ENCODE measurements at regions not wholly inside any gene's neighbourhood (a gene's known extent, or its start where the extent isn't known, plus 50 kb on each side); places are given as distances from the start of the nearest gene placed in this dataset.

GRCh38 chr18:38042211-38042890 is 476.8 kb upstream of the CELF4 start:
- no peak for DNase-seq

DNA sequence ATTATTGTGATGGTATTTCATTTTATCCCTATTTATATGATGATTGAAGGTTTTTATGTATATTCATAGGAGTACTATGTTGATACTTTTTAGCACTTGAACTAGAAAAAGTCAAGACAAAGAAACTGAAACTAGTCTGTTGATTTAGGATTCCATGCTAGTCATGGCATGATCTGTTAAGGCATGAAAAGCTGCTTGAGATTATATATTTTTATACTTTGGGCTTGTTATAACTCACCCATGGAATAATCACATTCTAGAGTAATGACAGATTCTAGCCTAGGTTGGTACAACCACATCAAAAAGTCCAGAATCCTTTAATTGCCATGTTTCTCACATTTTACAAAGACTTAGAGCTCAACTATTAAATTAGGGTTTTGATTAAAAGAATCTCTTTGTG is 472.6 kb upstream of the CELF4 start:
- no peak for DNase-seq

DNA sequence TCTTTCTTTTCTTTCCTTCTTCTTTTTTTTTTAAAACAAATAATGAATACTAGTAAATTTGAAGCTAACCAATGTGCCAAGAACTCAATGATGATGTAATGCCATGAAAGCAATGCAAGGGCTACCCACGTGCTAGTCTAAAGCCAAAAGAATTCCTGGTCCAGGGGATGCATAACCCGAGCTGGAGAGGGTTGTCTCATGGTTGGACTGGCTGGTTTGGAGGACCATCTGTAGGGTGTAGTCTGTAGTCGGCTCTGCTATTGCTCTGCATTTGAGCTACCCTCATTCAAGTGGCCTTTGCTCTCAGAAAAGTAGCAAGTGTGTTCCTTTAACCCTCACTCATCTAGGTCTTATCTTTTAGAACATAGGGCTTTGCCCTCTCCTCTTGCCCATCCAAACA is 469.6 kb upstream of the CELF4 start:
- no peak for DNase-seq

GRCh38 chr18:38033282-38033681 is 467.7 kb upstream of the CELF4 start:
- no peak for DNase-seq

GRCh38 chr18:38032516-38032915 is 466.9 kb upstream of the CELF4 start:
- no peak for DNase-seq

DNA sequence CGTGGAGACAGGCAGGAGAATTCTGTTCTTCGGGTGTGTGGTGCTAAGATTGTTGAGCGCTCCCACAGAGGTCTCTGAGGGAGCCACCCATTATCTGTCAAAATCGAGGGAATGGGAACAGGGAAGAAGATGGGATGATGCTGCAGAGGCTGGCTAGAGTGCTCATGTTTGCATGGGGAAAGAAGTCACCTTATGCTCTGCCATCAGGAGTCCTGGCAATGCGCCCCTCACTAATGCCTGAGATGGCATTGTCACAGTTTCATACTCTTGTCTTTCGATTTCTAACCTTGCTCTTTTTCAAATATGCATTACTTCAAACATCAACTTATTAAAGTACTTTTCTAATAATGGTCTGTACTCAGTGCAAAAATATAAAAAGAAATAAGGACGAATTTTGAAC is 463.3 kb upstream of the CELF4 start:
- DNase-seq = no peak

GRCh38 chr18:38025433-38026038 is 459.9 kb upstream of the CELF4 start:
- no peak for DNase-seq

DNA sequence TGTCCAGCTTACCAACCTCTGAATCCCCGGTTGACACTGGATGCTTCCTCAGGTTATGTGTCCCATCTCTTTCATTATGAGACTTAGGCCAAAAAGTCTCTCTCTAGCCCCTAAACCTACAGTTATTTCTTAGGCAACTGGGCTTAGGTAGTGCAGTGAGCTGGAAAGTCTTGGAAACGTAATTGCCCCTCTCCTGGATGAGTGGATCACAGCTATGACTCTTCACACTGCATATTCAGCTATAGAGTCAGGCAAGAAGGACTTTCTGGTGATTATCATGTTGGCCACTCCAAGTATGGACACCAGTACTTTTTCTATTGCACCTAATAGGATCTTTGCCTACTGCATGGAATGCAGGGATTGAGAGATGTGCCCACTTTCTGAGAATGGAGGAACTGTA is 458.3 kb upstream of the CELF4 start:
- DNase-seq = no peak

DNA sequence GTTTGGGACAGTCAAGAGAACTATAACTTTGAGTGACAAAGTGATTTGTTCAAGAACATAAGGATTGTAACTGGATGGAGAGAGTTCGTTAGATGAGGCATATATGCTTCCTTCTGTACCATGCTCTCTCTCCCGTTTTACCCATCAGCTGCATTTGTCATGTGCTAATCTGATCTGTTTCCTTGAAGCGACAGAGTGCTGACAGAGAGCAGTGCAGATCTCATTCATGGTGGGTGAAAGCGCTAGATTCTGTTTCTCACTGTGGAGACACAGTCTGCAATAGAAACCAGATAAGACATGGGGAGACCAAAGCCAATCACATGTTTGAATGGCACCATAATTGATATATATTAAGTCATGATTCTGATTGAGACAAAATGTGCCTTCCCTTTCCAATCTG is 456.6 kb upstream of the CELF4 start:
- no peak for DNase-seq

DNA sequence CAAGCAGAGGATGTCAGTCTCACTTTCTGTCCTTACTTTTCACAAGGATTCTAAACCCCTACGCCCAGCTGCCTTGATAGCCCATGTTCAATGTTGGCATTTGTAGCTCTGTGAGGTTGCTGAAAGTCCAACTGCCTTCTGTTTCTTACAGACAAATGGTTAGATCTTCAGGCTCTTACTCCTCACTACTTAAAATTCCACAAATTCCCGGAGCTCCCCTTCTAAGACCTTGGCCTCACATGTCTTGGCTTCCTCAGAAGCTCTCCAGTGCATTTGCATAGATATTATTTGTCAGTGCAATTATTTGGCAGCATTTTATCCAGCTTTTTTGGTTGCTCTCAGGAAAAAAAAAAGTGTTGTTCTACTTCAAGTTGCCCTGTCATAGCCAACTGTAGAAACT is 453.7 kb upstream of the CELF4 start:
- DNase-seq = no peak

GRCh38 chr18:38010971-38011857 is 445.6 kb upstream of the CELF4 start:
- DNase-seq = no peak

DNA sequence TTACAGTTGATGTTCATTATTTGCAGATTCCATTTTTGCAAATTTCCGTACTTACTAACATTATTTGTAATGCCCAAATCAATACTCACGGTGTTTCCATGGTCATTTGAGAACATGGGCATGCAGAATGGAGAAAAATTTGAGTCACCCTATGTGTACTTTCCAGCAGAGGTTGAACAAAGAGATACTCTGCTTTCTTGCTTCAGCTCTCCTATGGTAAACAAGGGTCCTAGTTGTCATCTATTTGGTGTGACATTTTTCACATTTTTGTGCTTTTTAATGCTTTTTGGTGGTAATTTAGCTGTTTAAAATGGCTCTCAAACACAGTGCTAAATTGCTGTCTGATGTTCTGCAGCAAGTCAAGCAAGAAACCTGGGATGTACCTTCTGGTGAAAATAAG is 444.4 kb upstream of the CELF4 start:
- DNase-seq = no peak

- no peak for DNase-seq
These were observed 443.7 kb upstream of the CELF4 start for GRCh38 chr18:38009320-38009719.

- DNase-seq = no peak
These were observed 442.2 kb upstream of the CELF4 start for GRCh38 chr18:38007676-38008330.

DNA sequence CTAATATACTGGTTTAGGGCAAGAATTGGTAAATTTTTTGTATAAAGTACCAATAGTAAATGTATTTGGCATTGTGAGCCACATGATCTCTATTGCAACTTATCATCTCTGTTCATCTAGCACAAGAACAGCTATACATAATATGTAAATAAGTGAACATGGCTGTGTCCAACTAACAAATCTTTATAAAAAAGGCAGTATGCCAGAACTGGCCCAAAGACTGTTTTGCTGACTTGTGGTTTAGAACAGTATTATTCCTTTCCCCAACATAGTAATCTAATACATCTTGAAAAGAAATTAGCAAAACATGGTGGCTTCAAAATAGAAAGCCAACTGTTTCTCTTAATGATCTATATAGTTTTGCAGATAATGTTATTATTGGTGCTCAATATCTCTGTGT is 441.4 kb upstream of the CELF4 start:
- DNase-seq = no peak

DNA sequence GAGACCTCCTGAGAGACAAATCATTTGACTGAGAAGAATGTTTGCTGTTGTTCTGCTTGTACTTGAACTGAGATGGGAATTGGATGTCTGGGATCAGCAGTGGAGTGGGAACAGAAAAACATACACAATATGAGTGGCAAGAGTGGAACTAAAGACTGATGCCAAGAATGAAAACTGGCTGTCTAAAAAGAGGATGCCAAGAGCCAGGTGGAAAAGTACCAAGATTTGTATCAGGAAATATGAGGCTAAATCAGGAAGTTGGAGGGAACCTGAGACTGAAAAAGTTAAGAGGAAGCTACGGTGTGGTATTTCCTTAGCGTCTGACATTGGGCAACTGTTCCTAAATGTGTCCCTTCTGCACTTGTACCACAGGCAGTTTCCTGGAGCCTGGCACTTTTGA is 440.9 kb upstream of the CELF4 start:
- DNase-seq = no peak

DNA sequence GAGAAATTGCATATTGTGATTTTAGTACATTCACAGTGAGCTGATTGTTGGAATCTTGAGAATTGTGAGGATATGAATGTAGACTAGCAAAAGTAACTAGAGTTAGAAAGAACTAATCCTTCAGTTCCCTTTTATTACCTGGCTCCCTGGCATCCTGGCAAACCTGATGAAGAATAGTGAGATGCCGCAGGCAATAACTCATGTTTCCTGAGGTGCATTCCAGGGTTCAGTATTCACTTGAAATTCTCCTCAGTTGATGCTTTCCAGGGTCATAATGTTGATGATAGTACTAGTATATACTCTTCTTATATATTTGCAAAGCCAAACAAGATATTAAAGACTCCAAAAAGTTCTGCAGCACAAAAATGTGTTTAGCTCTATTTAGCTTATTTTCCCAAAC is 432.1 kb upstream of the CELF4 start:
- DNase-seq = no peak

DNA sequence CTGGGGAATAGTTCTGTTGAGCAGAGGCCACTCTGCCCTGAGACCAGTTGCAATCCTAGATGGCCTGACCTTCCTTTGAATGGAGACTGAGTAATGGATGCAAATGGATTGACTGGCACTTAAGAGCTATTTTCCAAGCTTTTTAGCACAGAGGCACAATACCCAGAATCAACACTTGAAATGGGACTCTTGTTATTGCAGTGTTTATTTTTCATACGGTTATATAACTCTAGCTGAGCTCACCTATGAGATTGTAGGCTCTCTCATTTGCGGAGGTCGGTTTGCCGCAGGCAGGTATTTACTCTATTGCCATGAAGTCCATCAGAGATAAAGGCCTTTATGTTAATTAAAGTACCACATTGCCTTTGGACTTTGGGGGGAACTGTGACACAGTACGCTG is 422.3 kb upstream of the CELF4 start:
- no peak for DNase-seq

DNA sequence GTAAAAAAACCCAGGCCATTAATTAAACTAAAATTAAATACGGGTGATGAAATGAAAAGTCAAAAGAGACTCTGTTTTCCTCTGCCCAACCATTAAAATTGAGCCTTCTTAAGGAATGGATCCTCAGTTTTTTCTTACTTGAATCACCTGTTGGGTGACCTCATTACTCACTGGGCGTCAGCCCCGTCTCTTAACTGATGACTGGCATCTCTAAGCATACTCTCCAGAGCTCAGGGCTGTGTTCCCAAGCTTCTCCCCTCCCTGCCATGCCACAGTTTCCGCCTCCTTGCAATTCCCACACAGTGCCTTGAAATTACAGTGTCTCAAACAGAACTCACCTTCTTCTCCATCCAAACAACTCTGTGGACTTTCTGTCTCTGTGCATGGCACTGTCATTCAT is 421.1 kb upstream of the CELF4 start:
- no peak for DNase-seq

GRCh38 chr18:37985126-37985525 is 419.5 kb upstream of the CELF4 start:
- no peak for DNase-seq

GRCh38 chr18:37980556-37980955 is 415.0 kb upstream of the CELF4 start:
- no peak for DNase-seq

DNA sequence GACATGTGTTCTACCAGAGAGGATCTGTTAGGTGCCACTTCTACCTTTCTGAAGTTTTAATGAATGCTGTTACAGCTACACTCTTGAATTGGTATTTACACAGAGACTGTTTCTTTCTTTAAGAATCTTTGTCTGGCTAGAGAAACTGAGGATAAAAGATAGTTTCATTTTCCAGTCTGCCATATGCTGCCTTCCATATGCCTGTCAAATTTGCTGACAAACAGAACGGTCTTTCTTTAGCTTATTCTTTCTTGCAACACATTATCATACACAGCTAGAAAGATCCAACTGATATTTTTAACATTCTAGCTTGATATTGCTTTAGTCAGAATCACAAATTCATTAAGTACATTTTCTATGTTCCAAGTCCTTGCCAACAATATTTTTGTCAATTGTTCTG is 409.8 kb upstream of the CELF4 start:
- DNase-seq = no peak

GRCh38 chr18:37967261-37967660 is 401.7 kb upstream of the CELF4 start:
- no peak for DNase-seq

DNA sequence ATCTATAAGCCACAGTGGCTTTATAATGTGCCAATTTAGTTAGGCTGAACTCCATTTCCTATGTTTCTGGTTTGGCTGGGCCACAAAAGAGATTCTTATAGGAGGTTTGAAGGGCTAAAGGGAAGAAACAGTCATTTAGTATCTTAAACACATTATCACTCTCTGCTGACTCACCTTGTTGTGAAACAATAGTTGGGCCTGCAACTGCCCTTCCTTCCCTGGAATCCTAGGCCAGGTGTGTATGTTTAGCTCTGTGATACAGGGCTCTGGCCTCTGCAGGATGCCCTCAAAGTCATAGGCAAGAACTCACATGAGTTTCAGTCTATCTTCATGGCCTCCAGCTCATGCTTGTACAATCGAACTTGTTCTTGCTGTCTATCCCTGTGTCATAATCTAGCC is 400.0 kb upstream of the CELF4 start:
- DNase-seq = no peak
